ENCODE measurements at regions not wholly inside any gene's neighbourhood (a gene's known extent, or its start where the extent isn't known, plus 50 kb on each side); places are given as distances from the start of the nearest gene placed in this dataset.

DNA sequence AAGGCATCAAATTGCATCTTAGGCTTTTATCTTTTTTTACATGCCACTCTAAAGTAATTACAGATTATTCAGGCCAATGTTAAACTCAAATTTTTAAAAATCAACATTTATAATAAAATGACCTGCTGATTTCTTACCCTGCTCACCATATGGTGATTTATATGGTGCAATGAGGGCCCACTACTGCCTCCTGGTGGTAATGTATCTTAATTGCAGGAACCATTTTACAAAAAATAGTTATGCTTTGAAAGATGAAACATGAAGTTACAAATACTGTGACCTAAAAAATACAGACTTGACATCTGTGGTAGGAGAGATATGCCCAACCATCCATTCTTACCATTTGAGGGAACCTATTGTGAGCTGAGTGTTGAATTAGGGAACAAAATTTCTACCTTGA, 292.6 kb upstream of the TAS2R1 start:
- H3K9me3 ChIP-seq, result peaks cover 3 to 7% of the 10 kb centered on the region in 2 donors
- H3K4me3 ChIP-seq, result no peak overlapping the region

DNA sequence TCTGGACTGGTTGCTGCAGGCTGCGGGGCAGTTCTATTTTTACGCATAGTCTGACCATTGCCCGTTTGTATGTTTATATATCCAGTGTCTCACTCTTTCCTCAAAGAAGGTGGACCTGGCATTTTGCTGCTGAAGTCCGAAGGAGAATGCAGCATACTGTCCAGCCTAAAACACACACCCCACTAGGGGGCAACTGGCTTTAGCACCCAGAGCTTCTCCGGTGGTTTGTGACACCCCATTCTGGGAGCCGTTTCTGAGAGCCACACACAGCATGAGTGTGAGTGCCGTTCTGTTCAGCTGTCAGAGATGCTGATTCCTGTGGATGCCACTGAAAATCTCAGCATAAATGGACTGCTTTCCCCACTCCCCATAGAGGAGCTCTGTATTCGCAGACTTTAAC, 290.5 kb upstream of the TAS2R1 start:
- H3K9me3 ChIP-seq, result peaks cover 3 to 7% of the 10 kb centered on the region in 2 donors
- H3K27me3 ChIP-seq, result no peaks in the 10 kb centered on the region
- H3K4me3 ChIP-seq, result no peak overlapping the region
- intact Hi-C loops (cut with DNase I; ENCODE audit: low total_unique reads), result no loop called here
- H3K27ac ChIP-seq, result no peak overlapping the region
- no peaks in the 10 kb centered on the region for H3K4me1 ChIP-seq
- no peak for DNase-seq (ENCODE audit: low spot score in 2 of 2)
- H3K36me3 ChIP-seq, result no peaks in the 10 kb centered on the region
- TF ChIP-seq POLR2AphosphoS5 (IDR thresholded peaks at IDR 0.05) (no peak), POLR2A (IDR thresholded peaks at IDR 0.05) (no peak)
- TF ChIP-seq, protein P1, sequence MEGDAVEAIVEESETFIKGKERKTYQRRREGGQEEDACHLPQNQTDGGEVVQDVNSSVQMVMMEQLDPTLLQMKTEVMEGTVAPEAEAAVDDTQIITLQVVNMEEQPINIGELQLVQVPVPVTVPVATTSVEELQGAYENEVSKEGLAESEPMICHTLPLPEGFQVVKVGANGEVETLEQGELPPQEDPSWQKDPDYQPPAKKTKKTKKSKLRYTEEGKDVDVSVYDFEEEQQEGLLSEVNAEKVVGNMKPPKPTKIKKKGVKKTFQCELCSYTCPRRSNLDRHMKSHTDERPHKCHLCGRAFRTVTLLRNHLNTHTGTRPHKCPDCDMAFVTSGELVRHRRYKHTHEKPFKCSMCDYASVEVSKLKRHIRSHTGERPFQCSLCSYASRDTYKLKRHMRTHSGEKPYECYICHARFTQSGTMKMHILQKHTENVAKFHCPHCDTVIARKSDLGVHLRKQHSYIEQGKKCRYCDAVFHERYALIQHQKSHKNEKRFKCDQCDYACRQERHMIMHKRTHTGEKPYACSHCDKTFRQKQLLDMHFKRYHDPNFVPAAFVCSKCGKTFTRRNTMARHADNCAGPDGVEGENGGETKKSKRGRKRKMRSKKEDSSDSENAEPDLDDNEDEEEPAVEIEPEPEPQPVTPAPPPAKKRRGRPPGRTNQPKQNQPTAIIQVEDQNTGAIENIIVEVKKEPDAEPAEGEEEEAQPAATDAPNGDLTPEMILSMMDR (IDR thresholded peaks at IDR 0.05), result no peak

More for the DNA sequence above, 292.6 kb upstream of the TAS2R1 start:
- Histone ChIP-seq H3K27me3 (no peaks in the 10 kb centered on the region), H3K4me1 (no peaks in the 10 kb centered on the region), H3K36me3 (no peaks in the 10 kb centered on the region), H3K27ac (no peak overlapping the region)
- TF ChIP-seq POLR2AphosphoS5 (IDR thresholded peaks at IDR 0.05) (no peak), POLR2A (IDR thresholded peaks at IDR 0.05) (no peak)
- TF ChIP-seq, protein P1 (IDR thresholded peaks at IDR 0.05), result no peak
- intact Hi-C loops (cut with DNase I; ENCODE audit: low total_unique reads), result no loop called here
- DNase-seq (ENCODE audit: low spot score in 2 of 2), result no peak

DNA sequence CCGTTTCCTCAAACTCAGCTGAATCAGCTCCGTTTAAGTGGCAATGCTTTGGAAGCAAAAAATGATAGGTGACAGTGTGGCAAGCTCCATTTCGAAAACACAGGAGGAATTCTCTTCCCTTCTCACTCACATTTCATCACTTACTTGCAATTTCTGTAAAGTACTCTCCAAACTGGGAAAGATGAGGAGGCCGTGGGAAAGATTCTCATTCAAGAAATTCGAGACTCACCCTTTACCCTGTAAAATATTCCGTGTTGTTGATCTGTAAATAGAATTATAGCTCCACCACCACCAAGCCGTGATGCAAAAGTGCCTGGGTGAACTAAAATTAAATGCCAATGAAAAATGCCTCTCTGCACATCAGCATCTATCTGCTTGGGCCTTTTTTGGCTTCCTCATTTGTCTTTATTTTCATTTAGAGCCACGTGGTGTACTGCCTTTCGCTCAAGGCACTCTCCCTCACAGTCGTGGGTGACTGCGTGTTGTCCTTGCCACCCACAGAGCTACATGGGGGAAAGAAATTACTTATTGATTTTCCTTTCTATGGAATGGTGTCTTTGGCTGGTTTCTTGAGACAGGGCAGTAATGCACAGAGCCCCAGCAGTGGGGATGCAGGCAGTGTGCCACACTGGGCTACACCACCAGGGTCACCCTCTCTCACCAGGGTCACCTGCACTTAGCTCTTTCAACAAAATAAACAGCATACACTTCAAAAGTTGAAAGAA, 289.3 kb upstream of the TAS2R1 start:
- H3K27ac ChIP-seq, result no peak overlapping the region
- no peaks in the 10 kb centered on the region for H3K4me1 ChIP-seq
- H3K4me3 ChIP-seq, result no peak overlapping the region
- TF ChIP-seq POLR2AphosphoS5 (IDR thresholded peaks at IDR 0.05) (no peak), POLR2A (IDR thresholded peaks at IDR 0.05) (no peak)
- TF ChIP-seq, protein P1 (IDR thresholded peaks at IDR 0.05), result no peak
- H3K9me3 ChIP-seq, result peaks cover 3 to 7% of the 10 kb centered on the region in 2 donors
- intact Hi-C loops (cut with DNase I; ENCODE audit: low total_unique reads), result no loop called here
- no peak for DNase-seq (ENCODE audit: low spot score in 2 of 2)
- H3K27me3 ChIP-seq, result no peaks in the 10 kb centered on the region
- no peaks in the 10 kb centered on the region for H3K36me3 ChIP-seq

DNA sequence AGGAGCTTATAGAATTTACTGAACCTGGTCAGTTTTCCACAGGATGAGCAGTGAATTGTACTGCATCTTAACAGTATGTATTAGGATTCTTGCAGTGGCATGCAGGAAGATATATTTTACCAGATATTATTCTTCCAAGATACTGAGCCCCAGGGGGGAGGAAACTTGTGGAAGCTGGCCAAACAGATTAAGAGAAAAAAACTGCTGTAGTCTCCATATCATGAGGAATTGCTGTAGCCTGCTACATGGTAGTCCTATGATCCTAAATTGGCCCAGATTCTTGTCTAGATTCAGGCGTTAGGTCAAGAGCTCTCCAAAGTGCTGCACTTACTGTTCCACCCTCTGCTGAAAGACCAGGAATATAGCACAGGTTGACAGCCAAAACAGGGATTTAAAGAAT, 275.5 kb upstream of the TAS2R1 start:
- no peak overlapping the region for H3K27ac ChIP-seq
- intact Hi-C loops (cut with DNase I; ENCODE audit: low total_unique reads), result no loop called here
- no peaks in the 10 kb centered on the region for H3K27me3 ChIP-seq
- H3K36me3 ChIP-seq, result no peaks in the 10 kb centered on the region
- H3K9me3 ChIP-seq, result peaks cover 0 to 17% of the 10 kb centered on the region in 2 donors
- H3K4me1 ChIP-seq, result no peaks in the 10 kb centered on the region
- no peak for TF ChIP-seq POLR2A (IDR thresholded peaks at IDR 0.05)
- TF ChIP-seq, protein P1 (IDR thresholded peaks at IDR 0.05), result no peak
- no peak for TF ChIP-seq POLR2AphosphoS5 (IDR thresholded peaks at IDR 0.05)
- DNase-seq (ENCODE audit: low spot score in 2 of 2), result no peak
- H3K4me3 ChIP-seq, result no peak overlapping the region

DNA sequence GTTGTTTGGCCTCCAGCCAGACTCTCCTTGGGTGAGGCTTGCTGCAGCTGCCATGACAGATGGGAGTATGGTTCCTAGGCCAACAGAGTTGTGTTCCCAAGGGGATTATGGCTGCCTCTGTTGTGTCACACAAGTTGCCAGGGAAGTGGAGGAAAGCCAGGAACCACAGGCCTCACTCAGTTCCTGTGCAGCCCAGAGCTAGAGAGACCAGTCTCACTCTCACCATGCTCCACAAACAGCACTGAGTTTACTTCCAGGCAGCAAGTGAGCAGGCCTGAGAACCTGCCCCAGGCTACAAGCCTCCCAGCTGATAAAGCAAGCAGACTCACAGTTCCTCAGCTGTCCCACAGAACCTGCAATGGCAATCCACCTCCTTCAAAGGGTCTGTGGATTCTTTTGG, 273.6 kb upstream of the TAS2R1 start:
- peaks cover 0 to 17% of the 10 kb centered on the region in 2 donors for H3K9me3 ChIP-seq
- H3K27ac ChIP-seq, result no peak overlapping the region
- no peak for DNase-seq (ENCODE audit: low spot score in 2 of 2)

More for the DNA sequence above, 273.6 kb upstream of the TAS2R1 start:
- no peaks in the 10 kb centered on the region for H3K36me3 ChIP-seq
- TF ChIP-seq POLR2AphosphoS5 (IDR thresholded peaks at IDR 0.05) (no peak), POLR2A (IDR thresholded peaks at IDR 0.05) (no peak)
- TF ChIP-seq, protein P1 (IDR thresholded peaks at IDR 0.05), result no peak
- no peak overlapping the region for H3K4me3 ChIP-seq
- intact Hi-C loops (cut with DNase I; ENCODE audit: low total_unique reads), result no loop called here
- H3K4me1 ChIP-seq, result no peaks in the 10 kb centered on the region
- no peaks in the 10 kb centered on the region for H3K27me3 ChIP-seq
